ENCODE measurements at regions not wholly inside any gene's neighbourhood (a gene's known extent, or its start where the extent isn't known, plus 50 kb on each side); places are given as distances from the start of the nearest gene placed in this dataset.

- Mint-ChIP-seq H3K9me3 (peaks cover 4% of the 10 kb centered on the region), H3K36me3 (ENCODE audit: low read depth) (no peaks in the 10 kb centered on the region), H3K4me3 (no peak overlapping the region), H3K4me1 (ENCODE audit: low read depth) (no peaks in the 10 kb centered on the region), H3K27me3 (ENCODE audit: low read depth) (no peaks in the 10 kb centered on the region), H3K27ac (no peak overlapping the region)
- DNase-seq = no peak
- CTCF ChIA-PET = no interaction called here
- intact Hi-C loops (cut with micrococcal nuclease) = no loop called here
Measured at GRCh38 chr1:201688514-201688913, 140.4 kb upstream of the IPO9 start.

GRCh38 chr1:201689647-201690046 lies 139.3 kb upstream of the IPO9 start:
- intact Hi-C loops (cut with micrococcal nuclease) = no loop called here
- CTCF ChIA-PET = interaction anchor here (0.9 kb wide), 1 partner anchor 13 kb away, joined by 4 read pairs; no protein-coding TSS in a partner anchor
- Mint-ChIP-seq H3K36me3 (ENCODE audit: low read depth) (no peaks in the 10 kb centered on the region), H3K27me3 (ENCODE audit: low read depth) (peaks cover 1% of the 10 kb centered on the region), H3K27ac (no peak overlapping the region), H3K4me3 (no peak overlapping the region), H3K9me3 (peaks cover 4% of the 10 kb centered on the region), H3K4me1 (ENCODE audit: low read depth) (no peaks in the 10 kb centered on the region)
- DNase-seq = no peak

GRCh38 chr1:201690528-201690927 lies 138.4 kb upstream of the IPO9 start:
- peaks cover 4% of the 10 kb centered on the region for H3K9me3 Mint-ChIP-seq
- H3K4me1 Mint-ChIP-seq (ENCODE audit: low read depth) = no peaks in the 10 kb centered on the region
- H3K36me3 Mint-ChIP-seq (ENCODE audit: low read depth) = no peaks in the 10 kb centered on the region
- no peak overlapping the region for H3K27ac Mint-ChIP-seq
- no peak overlapping the region for H3K4me3 Mint-ChIP-seq
- no peak for DNase-seq
- CTCF ChIA-PET = no interaction called here
- peaks cover 2% of the 10 kb centered on the region for H3K27me3 Mint-ChIP-seq (ENCODE audit: low read depth)
- intact Hi-C loops (cut with micrococcal nuclease) = no loop called here

DNA sequence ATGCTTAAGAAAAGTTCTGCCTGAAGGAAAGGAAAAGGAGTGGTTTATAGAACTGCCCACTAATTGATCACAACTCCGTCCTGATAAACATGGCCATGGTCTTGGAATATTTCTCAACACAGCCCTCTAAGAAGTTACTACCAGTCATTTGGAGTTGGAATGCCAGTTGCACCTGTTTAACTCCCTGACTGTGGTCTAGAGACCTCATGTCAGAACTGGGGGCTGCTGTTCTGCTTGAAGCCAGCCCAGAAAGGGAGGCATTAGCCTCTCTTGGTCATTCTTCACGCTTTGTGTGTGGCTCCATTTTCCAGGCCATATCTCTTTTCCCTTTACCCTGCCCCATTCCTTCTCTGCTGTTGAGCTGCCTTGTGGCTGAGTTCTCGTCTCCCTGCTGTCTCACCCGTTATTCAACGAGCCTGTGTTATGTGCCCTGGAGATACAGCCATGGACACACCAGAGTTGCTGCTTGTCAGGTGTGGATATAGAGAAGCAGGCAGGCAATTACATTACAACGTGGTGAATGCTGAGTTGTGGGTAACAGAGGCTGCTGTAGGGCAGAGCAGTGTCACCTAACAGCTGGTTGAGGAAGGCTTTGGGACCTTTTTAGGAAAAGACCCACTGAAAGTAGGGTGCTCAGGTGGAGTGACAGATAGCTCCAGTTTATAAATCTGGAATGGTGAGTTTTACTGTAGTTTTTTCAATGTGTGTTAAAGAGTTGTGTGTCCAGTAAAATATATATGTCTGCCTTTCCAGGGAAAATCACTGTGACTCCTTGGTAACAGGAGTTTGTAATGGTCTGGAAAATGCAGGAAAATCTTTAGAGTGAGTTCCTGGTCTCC lies 137.0 kb upstream of the IPO9 start:
- CTCF ChIA-PET = no interaction called here
- no peak overlapping the region for H3K4me3 Mint-ChIP-seq
- no peaks in the 10 kb centered on the region for H3K4me1 Mint-ChIP-seq (ENCODE audit: low read depth)
- intact Hi-C loops (cut with micrococcal nuclease) = no loop called here
- no peak overlapping the region for H3K27ac Mint-ChIP-seq
- DNase-seq = no peak
- H3K9me3 Mint-ChIP-seq = peaks cover 4% of the 10 kb centered on the region
- peaks cover 2% of the 10 kb centered on the region for H3K27me3 Mint-ChIP-seq (ENCODE audit: low read depth)
- H3K36me3 Mint-ChIP-seq (ENCODE audit: low read depth) = no peaks in the 10 kb centered on the region

GRCh38 chr1:201692555-201693394 lies 136.2 kb upstream of the IPO9 start:
- H3K27ac Mint-ChIP-seq = no peak overlapping the region
- CTCF ChIA-PET = interaction anchor here (0.8 to 2.1 kb wide), 2 partner anchors 12 to 102 kb away, joined by 3 to 5 read pairs; no protein-coding TSS in a partner anchor
- DNase-seq = no peak

DNA sequence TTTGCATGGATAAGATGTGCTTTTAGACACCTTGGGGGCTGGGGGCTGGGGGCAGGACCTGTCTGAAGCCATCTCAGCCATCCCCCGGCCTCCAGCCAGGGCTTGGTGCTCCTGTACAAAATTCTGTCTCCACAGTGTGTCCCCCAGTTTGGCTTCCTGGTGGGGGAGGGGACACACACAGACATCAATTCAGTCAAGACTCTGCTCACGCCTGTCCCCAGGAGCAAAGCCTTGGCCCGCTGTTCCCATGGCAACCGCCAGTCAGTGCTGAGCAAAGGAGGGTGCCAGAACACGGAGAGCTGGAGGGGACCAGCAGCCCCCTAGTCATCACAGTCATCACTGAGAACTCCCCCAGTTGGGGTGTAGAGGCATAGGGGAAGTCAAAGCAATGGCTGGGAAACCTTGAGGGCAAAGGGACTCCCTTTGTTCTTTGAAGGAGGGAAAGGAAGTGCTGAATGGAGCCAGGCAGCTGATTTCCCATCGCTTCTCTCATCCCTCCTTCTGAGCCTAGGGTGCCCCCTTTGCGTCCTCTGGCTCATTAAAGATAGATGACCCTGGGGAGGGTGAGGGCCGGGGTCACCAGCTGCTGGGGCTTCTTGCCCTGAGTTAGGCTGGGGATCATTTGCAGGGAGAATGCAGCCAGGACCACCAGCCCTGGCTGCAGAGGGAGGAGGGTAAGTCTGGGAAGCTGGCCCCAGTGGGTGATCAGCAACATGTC lies 134.9 kb upstream of the IPO9 start:
- intact Hi-C loops (cut with micrococcal nuclease) = no loop called here
- DNase-seq = no peak
- peaks cover 2% of the 10 kb centered on the region for H3K27me3 Mint-ChIP-seq (ENCODE audit: low read depth)
- no peaks in the 10 kb centered on the region for H3K36me3 Mint-ChIP-seq (ENCODE audit: low read depth)
- peaks cover 4% of the 10 kb centered on the region for H3K9me3 Mint-ChIP-seq
- CTCF ChIA-PET = interaction anchor here (2.1 kb wide), 1 partner anchor 11 kb away, joined by 5 read pairs; no protein-coding TSS in a partner anchor
- H3K4me1 Mint-ChIP-seq (ENCODE audit: low read depth) = no peaks in the 10 kb centered on the region
- no peak overlapping the region for H3K4me3 Mint-ChIP-seq
- H3K27ac Mint-ChIP-seq = no peak overlapping the region

More at GRCh38 chr1:201692555-201693394, 136.2 kb upstream of the IPO9 start:
- H3K4me1 Mint-ChIP-seq (ENCODE audit: low read depth) = no peaks in the 10 kb centered on the region
- H3K36me3 Mint-ChIP-seq (ENCODE audit: low read depth) = no peaks in the 10 kb centered on the region
- peaks cover 2% of the 10 kb centered on the region for H3K27me3 Mint-ChIP-seq (ENCODE audit: low read depth)
- H3K9me3 Mint-ChIP-seq = peaks cover 4% of the 10 kb centered on the region
- no peak overlapping the region for H3K4me3 Mint-ChIP-seq
- intact Hi-C loops (cut with micrococcal nuclease) = no loop called here

- CTCF ChIA-PET = interaction anchor here (2.1 kb wide), 1 partner anchor 10 kb away, joined by 5 read pairs; no protein-coding TSS in a partner anchor
Measured at GRCh38 chr1:201694608-201695335, 134.2 kb upstream of the IPO9 start.

GRCh38 chr1:201695607-201696006 lies 133.3 kb upstream of the IPO9 start:
- intact Hi-C loops (cut with micrococcal nuclease) = no loop called here
- Mint-ChIP-seq H3K9me3 (peaks cover under 1% of the 10 kb centered on the region), H3K4me3 (no peak overlapping the region), H3K4me1 (ENCODE audit: low read depth) (no peaks in the 10 kb centered on the region), H3K27me3 (ENCODE audit: low read depth) (peaks cover 2% of the 10 kb centered on the region), H3K36me3 (ENCODE audit: low read depth) (no peaks in the 10 kb centered on the region), H3K27ac (no peak overlapping the region)
- CTCF ChIA-PET = no interaction called here
- no peak for DNase-seq

More at GRCh38 chr1:201694608-201695335, 134.2 kb upstream of the IPO9 start:
- peaks cover 2% of the 10 kb centered on the region for H3K27me3 Mint-ChIP-seq (ENCODE audit: low read depth)
- no peak overlapping the region for H3K27ac Mint-ChIP-seq
- no peaks in the 10 kb centered on the region for H3K4me1 Mint-ChIP-seq (ENCODE audit: low read depth)
- no peaks in the 10 kb centered on the region for H3K36me3 Mint-ChIP-seq (ENCODE audit: low read depth)
- H3K9me3 Mint-ChIP-seq = peaks cover 4% of the 10 kb centered on the region
- H3K4me3 Mint-ChIP-seq = no peak overlapping the region
- no peak for DNase-seq
- intact Hi-C loops (cut with micrococcal nuclease) = no loop called here

DNA sequence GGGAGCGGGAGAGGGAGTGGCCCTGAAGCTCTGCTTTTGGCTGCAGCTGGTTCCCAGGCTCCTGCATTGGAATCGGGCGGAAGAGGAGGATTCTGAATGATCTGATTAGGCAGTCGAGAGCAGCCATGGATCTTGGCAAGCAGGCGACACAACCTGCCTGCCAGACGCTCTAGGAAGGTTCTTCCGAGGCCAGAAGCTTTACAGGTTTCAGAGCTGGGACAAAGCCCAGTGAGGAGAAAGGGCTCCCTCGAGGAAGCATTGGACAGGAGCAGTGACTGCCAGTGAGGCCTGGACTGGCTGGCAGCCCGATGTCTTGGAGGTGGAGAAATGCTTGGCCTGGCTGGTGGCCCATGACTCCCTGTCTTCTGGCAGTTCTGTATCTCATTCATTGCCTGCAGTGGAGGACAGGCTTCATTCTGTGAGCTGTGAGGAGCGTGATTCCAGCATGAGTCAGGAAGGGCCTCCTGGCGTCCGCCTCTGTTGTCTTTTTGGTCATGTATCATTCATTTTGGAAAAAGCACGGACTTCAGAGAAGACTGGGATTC lies 132.7 kb upstream of the IPO9 start:
- H3K36me3 Mint-ChIP-seq (ENCODE audit: low read depth) = no peaks in the 10 kb centered on the region
- peaks cover 2% of the 10 kb centered on the region for H3K27me3 Mint-ChIP-seq (ENCODE audit: low read depth)
- CTCF ChIA-PET = no interaction called here
- intact Hi-C loops (cut with micrococcal nuclease) = no loop called here
- H3K4me1 Mint-ChIP-seq (ENCODE audit: low read depth) = no peaks in the 10 kb centered on the region
- DNase-seq = no peak
- no peak overlapping the region for H3K4me3 Mint-ChIP-seq
- H3K27ac Mint-ChIP-seq = no peak overlapping the region
- no peaks in the 10 kb centered on the region for H3K9me3 Mint-ChIP-seq

- peaks cover 3% of the 10 kb centered on the region for H3K9me3 Mint-ChIP-seq
- H3K27me3 Mint-ChIP-seq (ENCODE audit: low read depth) = peaks cover 2% of the 10 kb centered on the region
- CTCF ChIA-PET = interaction anchor here (1.0 kb wide), 1 partner anchor 12 kb away, joined by 3 read pairs; no protein-coding TSS in a partner anchor
- H3K27ac Mint-ChIP-seq = no peak overlapping the region
- no peaks in the 10 kb centered on the region for H3K36me3 Mint-ChIP-seq (ENCODE audit: low read depth)
- no peak for DNase-seq
- intact Hi-C loops (cut with micrococcal nuclease) = no loop called here
- no peak overlapping the region for H3K4me3 Mint-ChIP-seq
- no peaks in the 10 kb centered on the region for H3K4me1 Mint-ChIP-seq (ENCODE audit: low read depth)
Measured at GRCh38 chr1:201697174-201697573, 131.8 kb upstream of the IPO9 start.

- no peak for DNase-seq
- Mint-ChIP-seq H3K9me3 (peaks cover 3% of the 10 kb centered on the region), H3K27me3 (ENCODE audit: low read depth) (no peaks in the 10 kb centered on the region), H3K4me1 (ENCODE audit: low read depth) (no peaks in the 10 kb centered on the region), H3K36me3 (ENCODE audit: low read depth) (no peaks in the 10 kb centered on the region), H3K4me3 (no peak overlapping the region), H3K27ac (no peak overlapping the region)
- intact Hi-C loops (cut with micrococcal nuclease) = loop anchor here (5.0 kb wide), 1 partner anchor 255 kb away; no protein-coding TSS in a partner anchor
- CTCF ChIA-PET = interaction anchor here (0.6 to 14.7 kb wide), 5 partner anchors 30 to 148 kb away, joined by 3 to 266 read pairs (median 3); no protein-coding TSS in a partner anchor
Measured at GRCh38 chr1:201701831-201702230, 127.1 kb upstream of the IPO9 start.
